ENCODE measurements at regions not wholly inside any gene's neighbourhood (a gene's known extent, or its start where the extent isn't known, plus 50 kb on each side); places are given as distances from the start of the nearest gene placed in this dataset.

GRCh38 chr1:58006421-58007046, 540.0 kb downstream of the OMA1 start:
- TF ChIP-seq EZH2 (IDR thresholded peaks at IDR 0.05; ENCODE audit: insufficient read depth, poor library complexity, severe bottlenecking) (no peak), EZH2phosphoT487 (IDR thresholded peaks at IDR 0.05; ENCODE audit: insufficient read depth, low read depth) (no peak)
